ENCODE measurements at regions not wholly inside any gene's neighbourhood (a gene's known extent, or its start where the extent isn't known, plus 50 kb on each side); places are given as distances from the start of the nearest gene placed in this dataset.

DNA sequence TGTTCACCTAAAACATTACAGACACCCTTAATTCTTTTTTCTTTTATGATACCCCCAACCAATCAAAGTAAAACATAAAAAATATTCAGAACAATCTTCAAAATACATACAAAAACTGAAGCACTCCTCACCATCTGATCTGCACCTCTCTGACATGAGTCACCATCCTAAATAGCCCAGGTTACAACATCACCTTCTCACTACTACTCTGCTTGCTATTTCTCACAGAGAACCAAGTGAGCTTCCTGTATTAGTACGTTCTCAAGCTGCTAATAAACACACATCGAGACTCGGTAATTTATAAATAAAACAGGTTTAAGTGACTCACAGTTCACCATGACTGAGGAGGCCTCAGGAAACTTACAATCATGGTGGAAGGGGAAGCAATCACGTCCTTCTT lies 183.5 kb downstream of the CBLN2 start:
- intact Hi-C loops (cut with DNase I; ENCODE audit: low total_unique reads), result no loop called here
- DNase-seq (ENCODE audit: low spot score in 2 of 2), result no peak
- TF ChIP-seq POLR2A (IDR thresholded peaks at IDR 0.05), result no peak
- TF ChIP-seq, protein P1, sequence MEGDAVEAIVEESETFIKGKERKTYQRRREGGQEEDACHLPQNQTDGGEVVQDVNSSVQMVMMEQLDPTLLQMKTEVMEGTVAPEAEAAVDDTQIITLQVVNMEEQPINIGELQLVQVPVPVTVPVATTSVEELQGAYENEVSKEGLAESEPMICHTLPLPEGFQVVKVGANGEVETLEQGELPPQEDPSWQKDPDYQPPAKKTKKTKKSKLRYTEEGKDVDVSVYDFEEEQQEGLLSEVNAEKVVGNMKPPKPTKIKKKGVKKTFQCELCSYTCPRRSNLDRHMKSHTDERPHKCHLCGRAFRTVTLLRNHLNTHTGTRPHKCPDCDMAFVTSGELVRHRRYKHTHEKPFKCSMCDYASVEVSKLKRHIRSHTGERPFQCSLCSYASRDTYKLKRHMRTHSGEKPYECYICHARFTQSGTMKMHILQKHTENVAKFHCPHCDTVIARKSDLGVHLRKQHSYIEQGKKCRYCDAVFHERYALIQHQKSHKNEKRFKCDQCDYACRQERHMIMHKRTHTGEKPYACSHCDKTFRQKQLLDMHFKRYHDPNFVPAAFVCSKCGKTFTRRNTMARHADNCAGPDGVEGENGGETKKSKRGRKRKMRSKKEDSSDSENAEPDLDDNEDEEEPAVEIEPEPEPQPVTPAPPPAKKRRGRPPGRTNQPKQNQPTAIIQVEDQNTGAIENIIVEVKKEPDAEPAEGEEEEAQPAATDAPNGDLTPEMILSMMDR (IDR thresholded peaks at IDR 0.05), result no peak
- 72 to 78% methylated on average over 4 of the region's 4 CpGs for WGBS, 2 donors
- H3K4me3 ChIP-seq (ENCODE audit: low read depth, poor library complexity, severe bottlenecking), result no peak overlapping the region

DNA sequence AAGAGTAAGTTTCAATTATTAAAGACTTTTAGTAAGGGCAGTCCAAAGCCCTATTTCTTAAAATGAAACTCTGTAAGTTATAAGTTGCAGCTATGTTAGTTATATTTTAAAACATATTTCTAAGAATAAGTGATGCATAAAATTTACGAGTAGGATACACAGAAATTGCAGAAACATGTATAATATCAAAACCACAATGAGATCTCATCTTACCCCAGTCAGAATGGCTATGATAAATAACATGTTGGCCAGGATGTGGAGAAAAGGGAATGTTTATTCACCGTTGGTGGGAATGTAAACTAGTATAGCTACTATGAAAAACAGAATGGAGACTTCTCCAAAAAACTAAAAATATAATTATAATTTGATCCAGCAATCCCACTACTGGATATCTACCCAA lies 201.2 kb downstream of the CBLN2 start:
- no peak overlapping the region for H3K4me3 ChIP-seq (ENCODE audit: low read depth, poor library complexity, severe bottlenecking)
- TF ChIP-seq, protein P1 (IDR thresholded peaks at IDR 0.05), result no peak
- no peak for TF ChIP-seq POLR2A (IDR thresholded peaks at IDR 0.05)
- DNase-seq (ENCODE audit: low spot score in 2 of 2), result no peak
- intact Hi-C loops (cut with DNase I; ENCODE audit: low total_unique reads), result no loop called here
- WGBS, 2 donors, result 42% methylated on average over 2 of the region's 2 CpGs

DNA sequence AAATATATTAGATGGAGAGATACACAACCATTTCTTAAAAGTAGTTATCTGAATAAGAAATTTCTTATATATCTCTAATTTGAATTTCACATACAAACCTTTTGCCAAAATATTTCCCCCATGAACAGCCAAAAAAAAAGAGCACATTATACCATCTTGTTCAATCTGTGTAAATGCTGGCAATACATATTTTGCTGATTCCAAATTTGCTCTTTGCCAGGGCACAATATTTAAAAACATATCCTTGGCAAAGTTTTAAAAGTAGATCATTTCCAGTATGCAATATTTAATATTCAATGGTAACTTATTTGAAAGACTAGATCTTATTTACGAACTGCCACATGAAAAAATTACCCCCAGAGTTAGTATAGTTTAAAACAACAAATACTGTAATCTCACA lies 204.2 kb downstream of the CBLN2 start:
- intact Hi-C loops (cut with DNase I; ENCODE audit: low total_unique reads), result no loop called here
- TF ChIP-seq, protein P1 (IDR thresholded peaks at IDR 0.05), result no peak
- TF ChIP-seq POLR2A (IDR thresholded peaks at IDR 0.05), result no peak
- no peak for DNase-seq (ENCODE audit: low spot score in 2 of 2)
- no peak overlapping the region for H3K4me3 ChIP-seq (ENCODE audit: low read depth, poor library complexity, severe bottlenecking)
- 61 to 77% methylated on average over 1 of the region's 1 CpG for WGBS, 2 donors

DNA sequence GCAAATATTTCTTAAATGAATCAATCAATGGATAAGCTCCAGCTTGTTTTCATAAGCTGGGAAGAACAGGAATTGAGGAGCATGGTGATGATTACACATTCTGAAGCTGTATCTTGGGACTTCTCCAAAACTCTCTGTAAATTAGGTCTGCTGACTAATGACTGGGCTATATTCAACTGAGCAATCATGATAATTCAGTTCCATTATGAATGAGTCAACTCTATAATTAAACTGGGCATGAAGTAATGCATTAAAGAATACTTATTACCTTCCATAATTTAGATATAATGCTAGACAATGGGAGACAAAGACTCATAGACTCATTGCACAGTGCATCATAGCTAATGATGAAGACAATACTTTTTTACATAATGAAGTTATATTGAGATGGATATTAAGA lies 207.4 kb downstream of the CBLN2 start:
- no peak for DNase-seq (ENCODE audit: low spot score in 2 of 2)
- TF ChIP-seq, protein P1 (IDR thresholded peaks at IDR 0.05), result no peak
- no peak for TF ChIP-seq POLR2A (IDR thresholded peaks at IDR 0.05)
- H3K4me3 ChIP-seq (ENCODE audit: low read depth, poor library complexity, severe bottlenecking), result no peak overlapping the region
- intact Hi-C loops (cut with DNase I; ENCODE audit: low total_unique reads), result no loop called here

DNA sequence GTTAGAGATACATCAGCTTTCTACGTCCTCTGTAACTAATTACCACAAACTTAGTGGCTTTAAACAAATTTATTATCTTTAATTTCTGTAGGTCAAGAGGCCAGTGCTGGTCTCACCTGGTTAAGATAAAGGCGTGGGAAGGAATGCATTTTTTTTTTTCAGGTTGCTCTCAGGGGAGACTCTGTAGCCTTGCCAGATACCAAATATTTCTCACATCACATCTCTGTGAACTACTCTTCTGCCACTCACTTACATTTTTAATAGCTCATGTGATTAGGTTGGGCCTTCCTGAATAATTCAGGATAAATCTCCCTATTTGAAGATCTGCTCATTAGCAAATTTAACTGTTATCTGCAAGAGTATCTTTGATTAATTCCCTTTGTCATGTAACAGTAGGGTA lies 214.6 kb downstream of the CBLN2 start:
- intact Hi-C loops (cut with DNase I; ENCODE audit: low total_unique reads), result no loop called here
- WGBS, 2 donors, result 38 to 48% methylated on average over 2 of the region's 2 CpGs
- DNase-seq (ENCODE audit: low spot score in 2 of 2), result no peak
- no peak for TF ChIP-seq POLR2A (IDR thresholded peaks at IDR 0.05)
- TF ChIP-seq, protein P1 (IDR thresholded peaks at IDR 0.05), result no peak
- H3K4me3 ChIP-seq (ENCODE audit: low read depth, poor library complexity, severe bottlenecking), result no peak overlapping the region

DNA sequence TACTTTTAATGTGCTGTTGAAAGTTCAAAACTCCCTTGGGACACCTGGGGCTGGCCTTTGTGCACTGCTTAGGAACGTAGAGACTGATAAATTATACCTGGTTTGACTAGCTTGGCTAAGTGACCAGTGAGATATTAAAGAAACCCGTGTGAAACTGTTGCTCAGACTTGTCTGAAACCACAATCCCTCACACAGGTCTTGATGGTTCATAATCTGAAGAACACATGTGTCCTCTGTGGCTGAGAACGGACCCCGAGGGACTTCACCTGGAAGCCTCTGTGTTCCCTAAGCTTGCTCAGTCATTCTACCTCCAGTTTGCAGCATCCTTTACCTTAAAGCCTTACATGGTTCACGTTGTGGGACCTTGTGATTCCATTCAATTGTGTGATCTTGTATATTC lies 218.8 kb downstream of the CBLN2 start:
- no peak overlapping the region for H3K4me3 ChIP-seq (ENCODE audit: low read depth, poor library complexity, severe bottlenecking)
- TF ChIP-seq, protein P1 (IDR thresholded peaks at IDR 0.05), result no peak
- no peak for TF ChIP-seq POLR2A (IDR thresholded peaks at IDR 0.05)
- no peak for DNase-seq (ENCODE audit: low spot score in 2 of 2)
- intact Hi-C loops (cut with DNase I; ENCODE audit: low total_unique reads), result no loop called here
- 62 to 65% methylated on average over 5 of the region's 5 CpGs for WGBS, 2 donors
